ENCODE measurements at regions not wholly inside any gene's neighbourhood (a gene's known extent, or its start where the extent isn't known, plus 50 kb on each side); places are given as distances from the start of the nearest gene placed in this dataset.

GRCh38 chr1:219276049-219276738 lies 102.5 kb downstream of the LYPLAL1 start:
- ATAC-seq (no peak), DNase-seq (no peak)
- H3K36me3 Mint-ChIP-seq, result no peaks in the 10 kb centered on the region
- H3K27me3 Mint-ChIP-seq, result no peaks in the 10 kb centered on the region
- CTCF ChIA-PET, result no interaction called here
- no peak overlapping the region for H3K4me3 Mint-ChIP-seq
- no peaks in the 10 kb centered on the region for H3K4me1 Mint-ChIP-seq
- H3K27ac Mint-ChIP-seq, result no peak overlapping the region
- no peaks in the 10 kb centered on the region for H3K9me3 Mint-ChIP-seq (ENCODE audit: low read depth)

GRCh38 chr1:219273088-219273686 lies 99.5 kb downstream of the LYPLAL1 start:
- no peaks in the 10 kb centered on the region for H3K9me3 Mint-ChIP-seq (ENCODE audit: low read depth)
- no peak for ATAC-seq

GRCh38 chr1:219271818-219272535 lies 98.3 kb downstream of the LYPLAL1 start:
- no peaks in the 10 kb centered on the region for H3K27me3 Mint-ChIP-seq
- ATAC-seq (no peak), DNase-seq (no peak)
- CTCF ChIA-PET, result no interaction called here
- no peak overlapping the region for H3K4me3 Mint-ChIP-seq
- no peak overlapping the region for H3K27ac Mint-ChIP-seq
- no peaks in the 10 kb centered on the region for H3K36me3 Mint-ChIP-seq
- no peaks in the 10 kb centered on the region for H3K4me1 Mint-ChIP-seq
- H3K9me3 Mint-ChIP-seq (ENCODE audit: low read depth), result no peaks in the 10 kb centered on the region

More at GRCh38 chr1:219273088-219273686, 99.5 kb downstream of the LYPLAL1 start:
- no peak overlapping the region for H3K27ac Mint-ChIP-seq
- H3K27me3 Mint-ChIP-seq, result no peaks in the 10 kb centered on the region
- DNase-seq, result no peak
- no peaks in the 10 kb centered on the region for H3K36me3 Mint-ChIP-seq
- CTCF ChIA-PET, result no interaction called here
- H3K4me3 Mint-ChIP-seq, result no peak overlapping the region
- H3K4me1 Mint-ChIP-seq, result no peaks in the 10 kb centered on the region

- Mint-ChIP-seq H3K9me3 (ENCODE audit: low read depth) (no peaks in the 10 kb centered on the region), H3K4me1 (no peaks in the 10 kb centered on the region), H3K27me3 (no peaks in the 10 kb centered on the region), H3K4me3 (no peak overlapping the region), H3K27ac (no peak overlapping the region), H3K36me3 (no peaks in the 10 kb centered on the region)
- ATAC-seq (no peak), DNase-seq (no peak)
- CTCF ChIA-PET, result no interaction called here
Observed at GRCh38 chr1:219269171-219269570, 95.5 kb downstream of the LYPLAL1 start.

- Mint-ChIP-seq H3K27ac (no peak overlapping the region), H3K4me3 (no peak overlapping the region), H3K36me3 (no peaks in the 10 kb centered on the region), H3K27me3 (no peaks in the 10 kb centered on the region), H3K4me1 (no peaks in the 10 kb centered on the region), H3K9me3 (ENCODE audit: low read depth) (peaks cover 6% of the 10 kb centered on the region)
- CTCF ChIA-PET, result no interaction called here
- no peak for DNase-seq
- ATAC-seq, result no peak
Observed at GRCh38 chr1:219266524-219266923, 92.8 kb downstream of the LYPLAL1 start.

GRCh38 chr1:219265026-219265515 lies 91.4 kb downstream of the LYPLAL1 start:
- ATAC-seq (no peak), DNase-seq (no peak)
- H3K4me1 Mint-ChIP-seq, result no peaks in the 10 kb centered on the region
- H3K27ac Mint-ChIP-seq, result no peak overlapping the region
- no peaks in the 10 kb centered on the region for H3K27me3 Mint-ChIP-seq
- CTCF ChIA-PET, result no interaction called here
- H3K9me3 Mint-ChIP-seq (ENCODE audit: low read depth), result peaks cover 8% of the 10 kb centered on the region
- H3K4me3 Mint-ChIP-seq, result no peak overlapping the region
- H3K36me3 Mint-ChIP-seq, result no peaks in the 10 kb centered on the region

- CTCF ChIA-PET, result no interaction called here
- Mint-ChIP-seq H3K27ac (no peak overlapping the region), H3K4me1 (no peaks in the 10 kb centered on the region), H3K4me3 (no peak overlapping the region), H3K36me3 (no peaks in the 10 kb centered on the region), H3K27me3 (no peaks in the 10 kb centered on the region), H3K9me3 (ENCODE audit: low read depth) (peaks cover 8% of the 10 kb centered on the region)
- no peak for ATAC-seq
- DNase-seq, result no peak
Observed at GRCh38 chr1:219264561-219264960, 90.9 kb downstream of the LYPLAL1 start.

All from activated CD8-positive, alpha-beta memory T cell treated with anti-CD3 and anti-CD28 coated beads, Interleukin-2, amount 10 ng/mL, durations not matched to agents 7 days and 5 days (primary cell).